ENCODE measurements at regions not wholly inside any gene's neighbourhood (a gene's known extent, or its start where the extent isn't known, plus 50 kb on each side); places are given as distances from the start of the nearest gene placed in this dataset.
A peak's percentile ranks its signal among the peaks of the same experiment; 100 is the strongest.

- DNase-seq, result no peak
These were observed 448.0 kb upstream of the SPRED2 start for GRCh38 chr2:65880436-65880835.

- no peak for DNase-seq
These were observed 445.6 kb upstream of the SPRED2 start for GRCh38 chr2:65878011-65878340.

- no peak for DNase-seq
These were observed 445.1 kb upstream of the SPRED2 start for GRCh38 chr2:65877331-65878010.

- no peak for DNase-seq
These were observed 443.7 kb upstream of the SPRED2 start for GRCh38 chr2:65876114-65876513.

- no peak for DNase-seq
These were observed 438.4 kb upstream of the SPRED2 start for GRCh38 chr2:65870826-65871225.

- DNase-seq, result no peak
These were observed 436.9 kb upstream of the SPRED2 start for GRCh38 chr2:65869296-65869695.

GRCh38 chr2:65868177-65868576 lies 435.8 kb upstream of the SPRED2 start:
- DNase-seq, result no peak

- DNase-seq, result no peak
These were observed 435.0 kb upstream of the SPRED2 start for GRCh38 chr2:65867446-65867845.

GRCh38 chr2:65866148-65866547 lies 433.7 kb upstream of the SPRED2 start:
- DNase-seq, result no peak

GRCh38 chr2:65864619-65865018 lies 432.2 kb upstream of the SPRED2 start:
- no peak for DNase-seq

GRCh38 chr2:65863713-65864112 lies 431.3 kb upstream of the SPRED2 start:
- no peak for DNase-seq

- no peak for DNase-seq
These were observed 424.5 kb upstream of the SPRED2 start for GRCh38 chr2:65856928-65857327.

- no peak for DNase-seq
These were observed 424.0 kb upstream of the SPRED2 start for GRCh38 chr2:65856423-65856822.

- no peak for DNase-seq
These were observed 418.3 kb upstream of the SPRED2 start for GRCh38 chr2:65850695-65851094.

GRCh38 chr2:65846989-65847678 lies 414.7 kb upstream of the SPRED2 start:
- DNase-seq, result no peak

- no peak for DNase-seq
These were observed 413.2 kb upstream of the SPRED2 start for GRCh38 chr2:65845442-65846182.

GRCh38 chr2:65842104-65842503 lies 409.7 kb upstream of the SPRED2 start:
- no peak for DNase-seq

- no peak for DNase-seq
These were observed 403.7 kb upstream of the SPRED2 start for GRCh38 chr2:65835975-65836549.

- peak; percentile 1 for DNase-seq
These were observed 402.5 kb upstream of the SPRED2 start for GRCh38 chr2:65834771-65835475.

GRCh38 chr2:65834062-65834461 lies 401.7 kb upstream of the SPRED2 start:
- DNase-seq, result no peak

GRCh38 chr2:65831509-65831908 lies 399.1 kb upstream of the SPRED2 start:
- DNase-seq, result no peak

GRCh38 chr2:65826567-65826966 lies 394.2 kb upstream of the SPRED2 start:
- no peak for DNase-seq

GRCh38 chr2:65823511-65823910 lies 391.1 kb upstream of the SPRED2 start:
- DNase-seq, result no peak
